ACHN (cell line): ENCODE measurements at regions not wholly inside any gene's neighbourhood (a gene's known extent, or its start where the extent isn't known, plus 50 kb on each side); places are given as distances from the start of the nearest gene placed in this dataset.
A peak's percentile ranks its signal among the peaks of the same experiment; 100 is the strongest.

ENCODE experiments used
- DNase-seq: peaks from one replicate; pipeline ENCODE4 v3.0.0-alpha.2; 2015
- in situ Hi-C: cut with HindIII; loops from 2 replicates; pipeline ENCODE4 v1.10.0; 2017; ENCODE audit warnings: low sequenced_read_pairs, low pct_ligation_motif_present, low pct_unique_long_range_greater_than_20kb

GRCh38 chr14:44341116-44341515, 166.0 kb downstream of the FSCB start:
- no peak for DNase-seq
- in situ Hi-C loops = no loop called here

- in situ Hi-C loops = no loop called here
- no peak for DNase-seq
These were observed 167.2 kb downstream of the FSCB start for GRCh38 chr14:44339862-44340261.

- in situ Hi-C loops = no loop called here
- peak; percentile 5 for DNase-seq
These were observed 167.9 kb downstream of the FSCB start for GRCh38 chr14:44339231-44339630.

- no peak for DNase-seq
- in situ Hi-C loops = no loop called here
These were observed 189.7 kb downstream of the FSCB start for GRCh38 chr14:44317441-44317746.

- in situ Hi-C loops = no loop called here
These were observed 190.2 kb downstream of the FSCB start for GRCh38 chr14:44316647-44317440.

GRCh38 chr14:44309331-44309730, 197.8 kb downstream of the FSCB start:
- in situ Hi-C loops = no loop called here
- no peak for DNase-seq

More at GRCh38 chr14:44316647-44317440, 190.2 kb downstream of the FSCB start:
- DNase-seq = peak; percentile 92

- in situ Hi-C loops = no loop called here
These were observed 206.2 kb downstream of the FSCB start for GRCh38 chr14:44300916-44301315.

GRCh38 chr14:44297437-44297836, 209.6 kb downstream of the FSCB start:
- DNase-seq = no peak
- in situ Hi-C loops = no loop called here

More at GRCh38 chr14:44300916-44301315, 206.2 kb downstream of the FSCB start:
- no peak for DNase-seq

GRCh38 chr14:44291366-44291915, 215.6 kb downstream of the FSCB start:
- DNase-seq = no peak
- in situ Hi-C loops = no loop called here

- DNase-seq = no peak
These were observed 219.2 kb downstream of the FSCB start for GRCh38 chr14:44287858-44288257.

GRCh38 chr14:44286201-44286600, 220.9 kb downstream of the FSCB start:
- in situ Hi-C loops = no loop called here

More at GRCh38 chr14:44287858-44288257, 219.2 kb downstream of the FSCB start:
- in situ Hi-C loops = no loop called here

GRCh38 chr14:44283836-44284235, 223.2 kb downstream of the FSCB start:
- in situ Hi-C loops = no loop called here
- no peak for DNase-seq

More at GRCh38 chr14:44286201-44286600, 220.9 kb downstream of the FSCB start:
- DNase-seq = no peak

GRCh38 chr14:44279357-44279756, 227.7 kb downstream of the FSCB start:
- DNase-seq = peak; percentile 39
- in situ Hi-C loops = no loop called here

GRCh38 chr14:44271637-44272036, 235.4 kb downstream of the FSCB start:
- no peak for DNase-seq
- in situ Hi-C loops = no loop called here

- in situ Hi-C loops = no loop called here
- no peak for DNase-seq
These were observed 236.1 kb downstream of the FSCB start for GRCh38 chr14:44271006-44271405.

GRCh38 chr14:44265246-44265645, 241.8 kb downstream of the FSCB start:
- in situ Hi-C loops = no loop called here
- DNase-seq = no peak

- in situ Hi-C loops = no loop called here
- peak; percentile 4 for DNase-seq
These were observed 291.4 kb downstream of the FSCB start for GRCh38 chr14:44215660-44216059.

- DNase-seq = no peak
- in situ Hi-C loops = no loop called here
These were observed 295.4 kb downstream of the FSCB start for GRCh38 chr14:44211718-44212117.

- peak; percentile 87 for DNase-seq
- in situ Hi-C loops = no loop called here
These were observed 302.8 kb downstream of the FSCB start for GRCh38 chr14:44204061-44204835.
